ENCODE measurements at regions not wholly inside any gene's neighbourhood (a gene's known extent, or its start where the extent isn't known, plus 50 kb on each side); places are given as distances from the start of the nearest gene placed in this dataset.
"Not testable (repeated sequence)": the region's sequence is repeated elsewhere in the genome, so short reads cannot be mapped to it uniquely, and the experiment has no call there.

DNA sequence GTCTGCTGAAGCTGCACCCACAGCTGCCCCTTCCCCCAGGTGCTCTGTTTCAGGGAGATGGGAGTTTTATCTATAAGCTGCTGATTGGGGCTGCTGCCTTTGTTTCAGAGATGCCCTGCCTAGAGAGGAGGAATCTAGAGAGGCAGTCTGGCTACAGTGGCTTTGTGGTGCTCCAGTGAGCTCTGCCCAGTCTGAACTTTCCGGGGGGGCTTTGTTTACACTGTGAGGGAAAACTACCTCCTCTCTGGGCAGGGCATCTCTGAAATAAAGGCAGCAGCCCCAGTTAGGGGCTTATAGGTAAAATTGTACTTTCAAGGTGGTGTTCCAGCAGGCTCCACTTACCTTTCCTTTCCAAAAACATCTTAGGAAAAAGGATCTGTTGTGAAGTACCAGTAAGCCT lies 242.2 kb downstream of the SPRY1 start:
- DNase-seq (ENCODE audit: low spot score) = no peak

DNA sequence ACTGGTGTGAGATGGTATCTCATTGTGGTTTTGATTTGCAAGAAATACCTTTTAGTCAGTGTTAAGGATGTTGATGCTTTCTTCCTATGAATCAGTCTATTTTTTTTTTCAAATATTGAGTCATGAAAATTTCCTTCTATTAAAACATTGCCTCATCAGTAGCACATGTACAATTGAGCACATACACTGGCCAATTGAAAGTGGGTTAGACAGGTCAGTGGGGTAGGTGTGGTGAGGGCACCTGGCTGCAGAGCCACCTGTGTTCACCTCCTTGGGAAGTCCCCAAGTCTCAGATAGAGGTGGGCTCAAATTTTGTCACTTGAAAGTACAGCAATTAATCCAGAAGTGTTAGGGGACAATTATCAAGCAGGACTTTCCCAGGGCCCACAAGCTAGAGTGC lies 243.7 kb downstream of the SPRY1 start:
- no peak for DNase-seq (ENCODE audit: low spot score)

DNA sequence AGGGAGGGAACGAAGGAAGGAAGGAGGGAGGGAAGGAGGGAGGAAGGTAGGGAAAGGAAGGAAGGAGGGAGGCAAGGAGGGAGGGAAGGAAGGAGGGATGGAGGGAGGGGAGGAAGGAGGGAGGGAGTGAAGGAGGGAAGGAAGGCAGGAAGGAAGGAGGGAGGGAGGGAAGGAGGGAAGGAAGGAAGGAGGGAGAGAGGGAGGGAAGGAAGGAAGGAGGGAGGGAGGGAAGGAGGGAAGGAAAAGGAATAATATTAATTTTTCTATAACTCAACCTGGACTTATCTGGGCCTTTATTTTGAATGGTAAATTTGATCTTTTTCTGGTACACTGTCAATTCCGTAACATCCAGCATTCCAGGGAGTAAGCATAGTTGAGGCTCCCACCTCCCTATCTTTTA lies 244.2 kb downstream of the SPRY1 start:
- no peak for DNase-seq (ENCODE audit: low spot score)

DNA sequence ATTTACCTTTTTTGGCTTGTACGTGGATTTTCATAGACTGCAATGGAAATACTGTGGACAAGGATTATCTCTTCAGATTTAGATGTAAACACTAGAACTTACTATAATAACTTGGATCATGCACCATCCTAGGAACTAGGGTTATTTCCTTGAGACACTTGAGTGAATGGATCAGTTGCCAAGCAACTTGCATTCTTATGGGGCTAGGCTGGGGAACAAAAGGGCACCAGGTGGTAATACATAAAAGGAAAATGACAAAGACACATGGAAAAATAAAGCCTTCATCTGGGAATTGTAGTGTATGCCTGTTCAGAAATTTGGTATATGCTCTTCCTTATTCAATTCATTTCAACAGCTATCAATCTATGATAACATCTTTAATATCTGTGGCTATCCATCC lies 247.1 kb downstream of the SPRY1 start:
- DNase-seq (ENCODE audit: low spot score) = no peak

DNA sequence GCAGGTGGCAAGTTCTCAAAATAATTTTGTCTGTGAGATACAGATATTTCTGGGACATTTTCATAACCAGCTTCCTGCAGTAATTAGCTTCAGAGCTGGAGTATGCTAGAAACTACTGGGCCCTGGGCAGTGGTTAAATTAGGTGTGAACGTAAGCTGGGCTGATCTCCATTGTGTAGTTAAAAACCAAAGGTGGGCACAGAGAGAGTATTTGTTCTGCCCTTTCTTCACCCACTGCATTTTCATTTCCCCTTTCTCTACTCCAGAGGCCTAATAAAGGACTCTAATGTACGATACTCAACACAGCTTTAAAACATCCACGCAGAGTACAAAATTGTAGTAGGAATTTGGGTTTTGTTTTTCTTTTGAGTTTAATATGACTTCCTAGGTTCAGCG lies 252.7 kb downstream of the SPRY1 start:
- DNase-seq (ENCODE audit: low spot score) = no peak

DNA sequence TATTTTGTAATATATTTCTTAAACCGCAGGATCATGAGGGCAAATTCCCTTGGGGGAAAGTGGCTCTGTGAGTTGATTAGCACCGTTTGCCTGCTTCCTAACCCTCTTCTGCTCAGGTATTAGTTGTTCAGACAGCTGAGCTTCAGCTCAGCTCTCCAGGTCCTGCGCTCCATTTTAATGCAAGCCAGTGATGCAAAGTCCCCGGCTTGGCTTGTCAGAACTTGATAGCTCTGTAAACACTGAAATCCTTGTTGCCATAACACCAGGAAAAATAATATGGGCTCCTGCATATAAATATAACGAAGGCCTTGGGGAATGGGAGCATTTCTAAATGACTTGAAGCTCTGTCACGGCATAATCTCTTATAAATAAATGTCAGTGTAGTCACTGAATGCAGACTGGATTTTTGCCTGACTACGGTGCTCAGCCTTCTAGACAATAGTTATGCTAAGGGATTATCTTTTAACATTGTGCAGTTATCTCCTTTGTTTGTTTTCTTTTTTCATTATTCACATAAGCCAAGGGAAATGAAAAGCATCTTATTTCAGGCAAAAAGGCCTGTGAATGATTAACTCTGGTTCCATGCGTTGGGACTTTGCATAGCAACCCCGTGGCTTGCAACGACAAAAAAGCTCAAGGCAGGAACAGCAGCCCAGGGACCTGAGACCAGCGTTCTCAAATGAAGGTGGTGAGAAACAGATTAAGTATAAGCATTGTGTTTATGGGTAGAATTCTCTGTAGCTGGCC lies 253.2 kb downstream of the SPRY1 start:
- DNase-seq (ENCODE audit: low spot score) = peak; percentile 49

DNA sequence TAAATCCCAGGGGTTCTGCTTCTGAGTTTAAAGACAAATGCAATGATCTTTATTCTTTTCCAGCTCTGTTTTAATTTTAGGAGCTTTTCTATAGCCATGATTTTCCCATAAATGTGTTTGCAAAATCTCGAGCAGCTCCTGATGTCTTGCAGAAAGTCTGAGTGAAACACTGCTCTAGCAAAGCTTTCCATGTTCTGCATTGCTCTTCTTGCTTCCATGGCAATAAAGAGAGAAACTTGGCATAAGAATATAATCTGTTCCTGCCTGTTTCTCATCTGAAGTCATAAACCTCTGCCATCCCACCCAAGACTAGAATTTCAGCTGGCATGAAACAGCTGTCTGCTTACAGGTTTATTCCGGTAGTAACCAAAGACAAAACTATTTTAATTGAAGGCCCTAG lies 254.5 kb downstream of the SPRY1 start:
- no peak for DNase-seq (ENCODE audit: low spot score)

DNA sequence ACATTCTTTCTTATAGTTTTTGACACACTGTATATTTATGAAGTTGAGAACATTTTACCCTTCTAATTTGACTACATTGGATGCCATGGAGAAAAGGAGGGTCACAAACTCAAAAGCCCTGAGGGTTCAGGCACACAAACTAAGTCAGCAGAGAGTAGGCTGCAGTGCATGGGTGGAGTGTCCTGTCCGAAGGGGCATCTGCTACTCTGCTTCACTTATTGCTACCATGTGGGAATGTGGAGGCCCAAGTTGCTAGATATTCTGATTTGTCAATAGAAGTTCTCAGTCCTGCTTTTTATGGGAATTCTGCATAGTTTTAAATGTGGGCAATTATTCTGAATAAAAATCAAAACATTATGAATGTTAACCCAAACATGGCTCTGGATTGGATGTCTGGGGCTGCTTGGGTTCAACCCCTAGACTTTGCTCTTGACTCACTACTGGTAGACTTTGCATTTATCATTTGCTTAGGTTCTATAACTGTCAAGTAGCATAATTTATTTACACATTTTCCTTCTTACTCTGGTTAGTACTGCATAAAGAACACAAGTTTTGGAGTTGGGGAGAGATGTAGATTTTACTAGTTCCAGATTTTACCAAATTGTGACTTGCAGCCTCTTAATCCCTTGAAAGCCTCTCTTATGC lies 255.1 kb downstream of the SPRY1 start:
- no peak for DNase-seq (ENCODE audit: low spot score)

DNA sequence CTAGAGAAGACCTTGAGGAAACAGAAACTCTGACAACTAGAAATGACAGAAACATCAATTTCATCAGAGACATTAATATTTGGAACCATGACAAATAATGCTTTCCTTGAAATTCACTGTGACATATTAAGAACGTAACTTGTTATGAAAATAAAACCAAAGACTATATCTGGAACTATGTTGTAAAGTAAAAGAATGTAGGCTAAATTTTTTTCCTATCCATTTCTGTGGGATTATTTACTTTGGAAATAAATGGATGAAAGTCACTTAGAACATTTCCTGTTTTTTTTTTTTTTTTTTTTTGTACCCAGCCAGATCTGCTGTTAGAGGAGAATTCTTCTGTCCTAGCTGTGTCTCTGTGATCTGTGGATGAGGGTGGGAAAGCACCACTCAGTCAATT lies 255.9 kb downstream of the SPRY1 start:
- DNase-seq (ENCODE audit: low spot score) = no peak

DNA sequence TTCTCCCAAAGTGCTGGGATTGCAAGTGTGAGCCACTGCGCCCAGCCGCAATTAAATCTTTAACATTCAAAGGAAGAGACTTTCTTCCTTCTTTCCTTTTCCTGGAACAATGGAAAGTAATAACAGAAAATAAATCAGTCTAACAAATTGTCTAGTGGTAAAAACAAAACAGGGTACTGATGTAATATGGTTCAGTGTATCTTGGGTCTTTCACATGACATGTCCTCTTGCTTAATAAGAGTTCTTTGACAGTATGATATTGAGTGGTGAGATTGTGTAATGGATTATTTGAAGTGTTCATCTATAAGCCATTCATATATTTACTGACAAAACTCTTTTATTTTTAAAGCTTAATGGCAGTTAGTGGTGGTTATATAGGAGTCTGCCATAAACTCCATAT lies 256.6 kb downstream of the SPRY1 start:
- no peak for DNase-seq (ENCODE audit: low spot score)

DNA sequence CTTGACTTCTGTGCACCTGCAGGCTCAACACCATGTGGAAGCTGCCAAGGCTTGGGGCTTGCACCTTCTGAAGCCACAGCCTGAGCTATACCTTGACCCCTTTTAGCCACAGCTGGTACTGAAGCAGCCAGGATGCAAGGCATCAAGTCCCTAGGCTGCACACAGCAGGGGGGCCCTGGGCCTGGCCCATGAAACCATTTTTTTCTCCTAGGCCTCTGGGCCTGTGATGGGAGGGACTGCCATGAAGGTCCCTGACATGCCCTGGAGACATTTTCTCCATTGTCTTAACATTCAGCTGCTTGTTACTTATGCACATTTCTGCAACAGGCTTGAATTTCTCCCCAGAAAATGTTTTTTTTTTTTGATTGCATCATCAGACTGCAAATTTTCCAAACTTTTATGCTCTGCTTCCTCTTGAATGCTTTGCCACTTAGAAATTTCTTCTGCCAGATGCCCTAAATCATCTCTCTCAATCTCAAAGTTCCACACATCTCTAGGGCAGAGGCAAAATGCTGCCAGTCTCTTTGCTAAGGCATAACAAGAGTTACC lies 260.2 kb downstream of the SPRY1 start:
- not testable (repeated sequence) for DNase-seq (ENCODE audit: low spot score)

DNA sequence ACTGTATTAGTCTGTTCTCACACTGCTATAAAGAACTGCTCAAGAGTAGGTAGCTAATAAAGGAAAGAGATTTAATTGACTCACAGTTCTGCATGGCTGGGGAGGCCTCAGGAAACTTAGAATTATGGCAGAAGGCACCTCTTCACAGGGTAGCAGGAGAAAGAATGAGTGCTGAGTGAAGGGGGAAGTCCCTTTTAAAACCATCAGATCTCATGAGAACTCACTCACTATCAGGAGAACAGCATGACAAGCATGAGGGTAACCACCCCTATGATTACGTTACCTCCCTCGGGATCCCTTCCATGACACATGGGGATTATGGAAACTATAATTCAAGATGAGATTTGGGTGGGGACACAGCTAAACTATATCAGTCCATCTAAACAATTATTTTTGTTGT lies 261.0 kb downstream of the SPRY1 start:
- not testable (repeated sequence) for DNase-seq (ENCODE audit: low spot score)

DNA sequence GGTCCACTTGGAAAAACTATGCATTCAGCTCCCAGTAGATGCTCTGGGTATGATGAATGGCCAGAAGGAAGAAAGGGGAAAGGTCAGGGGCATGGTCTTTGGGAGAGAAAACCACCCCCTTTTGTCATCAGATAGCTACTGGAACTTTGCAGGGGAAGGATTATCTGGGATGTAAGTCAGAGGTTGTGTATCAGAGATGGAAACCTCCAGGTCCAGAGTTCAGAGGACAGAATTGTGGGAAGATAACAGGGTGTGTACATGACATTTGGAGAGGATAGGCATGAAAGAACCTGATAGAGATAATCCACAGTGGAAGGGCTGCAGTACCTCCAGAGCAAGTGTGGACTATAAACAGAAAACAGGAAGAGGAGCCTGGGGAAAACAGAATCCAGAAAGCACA lies 262.7 kb downstream of the SPRY1 start:
- no peak for DNase-seq (ENCODE audit: low spot score)

DNA sequence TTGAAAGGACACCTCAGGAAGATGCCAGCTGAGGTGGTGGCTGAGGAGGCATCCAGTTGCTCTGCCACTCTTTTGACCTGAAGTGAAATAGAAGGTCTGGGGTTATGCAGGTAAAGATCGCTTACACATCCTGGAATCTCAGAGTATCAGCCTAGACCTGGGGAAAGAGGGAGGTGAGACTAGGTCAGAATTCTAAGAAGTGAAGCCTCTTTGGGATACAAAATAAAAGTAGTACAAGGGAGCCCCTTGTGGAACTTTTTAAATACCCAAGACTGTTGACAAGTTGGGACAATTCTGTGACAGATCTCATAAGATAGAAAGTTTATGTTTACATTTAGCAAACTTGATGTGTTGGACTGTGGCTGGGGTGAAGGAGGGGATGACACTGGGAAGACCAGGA lies 263.1 kb downstream of the SPRY1 start:
- DNase-seq (ENCODE audit: low spot score) = no peak

DNA sequence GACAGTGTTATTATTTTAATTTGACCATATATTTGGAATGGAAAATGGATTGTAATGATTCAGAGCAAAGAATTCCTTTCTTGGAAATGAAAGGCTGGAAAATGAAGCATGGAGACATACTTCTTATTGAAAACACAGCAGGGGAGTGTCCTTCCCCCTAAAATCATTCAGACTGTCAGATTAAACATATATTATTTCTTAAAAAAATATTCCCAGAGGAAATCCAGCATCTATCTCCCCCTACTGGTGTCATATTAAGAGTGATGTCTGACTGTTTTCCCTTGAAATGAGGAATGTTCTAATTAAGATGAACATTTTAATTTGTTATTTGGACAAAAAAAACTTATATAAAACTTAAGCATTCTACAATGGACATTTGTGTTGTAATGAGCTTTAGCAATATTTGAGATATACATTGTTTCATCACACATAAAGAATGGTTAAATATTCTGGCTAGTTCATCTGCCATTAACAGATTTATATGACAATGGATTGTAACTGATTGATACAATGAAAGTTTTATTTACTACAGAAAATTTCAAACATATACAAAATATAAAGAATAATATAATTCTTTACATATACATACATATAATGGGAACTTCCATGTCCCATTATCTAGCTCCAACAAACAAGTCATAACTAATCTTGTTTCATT lies 264.6 kb downstream of the SPRY1 start:
- no peak for DNase-seq (ENCODE audit: low spot score)

DNA sequence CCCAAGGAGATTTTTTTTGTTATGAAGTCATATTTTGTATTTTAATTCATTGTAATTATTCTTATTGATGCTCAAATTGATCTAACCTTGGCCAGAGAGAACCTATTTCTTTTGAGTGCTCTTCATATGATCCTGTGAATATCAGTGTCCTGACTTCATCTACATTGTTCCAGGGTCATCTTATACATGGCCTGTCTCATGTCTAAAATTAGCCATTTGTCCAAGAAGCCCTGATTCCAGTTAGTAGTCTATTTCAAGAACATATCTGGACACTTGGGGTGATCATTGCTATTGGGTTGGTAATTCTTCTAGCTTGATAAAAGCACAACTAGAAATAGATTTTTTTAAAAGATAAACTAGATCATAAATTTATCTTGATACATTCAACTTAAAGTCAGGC lies 266.2 kb downstream of the SPRY1 start:
- DNase-seq (ENCODE audit: low spot score) = no peak

DNA sequence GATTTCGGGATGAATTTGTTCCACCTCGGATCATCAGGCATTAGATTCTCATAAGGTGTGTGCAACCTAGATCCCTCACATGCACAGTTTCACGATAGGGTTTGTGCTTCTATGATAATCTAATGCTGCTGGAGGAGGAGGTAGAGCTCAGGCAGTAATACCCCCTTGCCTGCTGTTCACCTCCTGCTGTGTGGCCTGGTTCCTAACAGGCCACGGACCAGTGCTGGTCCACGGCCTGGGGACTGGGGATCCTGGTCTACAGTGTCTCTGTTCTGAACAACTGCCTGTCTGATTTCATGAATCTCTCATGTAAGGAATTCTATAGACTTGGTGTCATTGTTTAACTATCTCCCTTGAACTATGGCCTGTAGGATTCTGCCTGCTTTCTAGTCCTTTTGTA lies 269.9 kb downstream of the SPRY1 start:
- DNase-seq (ENCODE audit: low spot score) = no peak

DNA sequence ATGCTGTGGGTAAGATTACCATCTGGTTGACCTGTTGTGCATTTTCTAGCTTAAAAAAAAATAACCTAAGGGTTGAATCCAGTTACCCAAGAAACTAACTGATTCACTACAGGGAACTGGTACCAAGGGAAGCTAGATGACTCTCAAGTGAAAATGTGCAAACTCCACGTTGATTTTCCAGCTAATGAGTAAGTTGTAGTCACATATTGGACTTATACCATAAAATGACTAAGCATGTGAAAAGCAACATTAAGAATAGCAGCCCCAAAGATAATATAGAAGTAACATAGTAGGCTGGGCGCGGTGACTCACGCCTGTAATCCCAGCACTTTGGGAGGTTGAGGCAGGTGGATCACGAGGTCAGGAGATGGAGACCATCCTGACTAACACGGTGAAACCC lies 270.9 kb downstream of the SPRY1 start:
- no peak for DNase-seq (ENCODE audit: low spot score)

DNA sequence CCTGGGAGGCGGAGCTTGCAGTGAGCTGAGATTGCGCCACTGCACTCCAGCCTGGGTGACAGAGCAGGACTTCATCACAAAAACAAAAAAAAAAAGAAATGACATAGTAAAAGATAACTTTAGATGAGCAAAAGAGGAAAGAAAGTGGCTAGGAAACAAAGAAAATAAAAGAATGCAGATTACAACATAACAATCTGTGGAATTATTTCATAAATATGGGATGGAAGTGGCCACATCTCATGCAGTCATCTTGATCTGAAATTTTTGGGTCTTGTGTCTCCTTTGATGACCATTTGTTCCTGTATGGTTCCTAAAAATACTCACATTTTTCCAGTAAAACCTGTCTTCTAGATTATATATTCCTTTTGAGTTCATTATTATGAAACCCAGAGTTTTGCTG lies 271.4 kb downstream of the SPRY1 start:
- no peak for DNase-seq (ENCODE audit: low spot score)

DNA sequence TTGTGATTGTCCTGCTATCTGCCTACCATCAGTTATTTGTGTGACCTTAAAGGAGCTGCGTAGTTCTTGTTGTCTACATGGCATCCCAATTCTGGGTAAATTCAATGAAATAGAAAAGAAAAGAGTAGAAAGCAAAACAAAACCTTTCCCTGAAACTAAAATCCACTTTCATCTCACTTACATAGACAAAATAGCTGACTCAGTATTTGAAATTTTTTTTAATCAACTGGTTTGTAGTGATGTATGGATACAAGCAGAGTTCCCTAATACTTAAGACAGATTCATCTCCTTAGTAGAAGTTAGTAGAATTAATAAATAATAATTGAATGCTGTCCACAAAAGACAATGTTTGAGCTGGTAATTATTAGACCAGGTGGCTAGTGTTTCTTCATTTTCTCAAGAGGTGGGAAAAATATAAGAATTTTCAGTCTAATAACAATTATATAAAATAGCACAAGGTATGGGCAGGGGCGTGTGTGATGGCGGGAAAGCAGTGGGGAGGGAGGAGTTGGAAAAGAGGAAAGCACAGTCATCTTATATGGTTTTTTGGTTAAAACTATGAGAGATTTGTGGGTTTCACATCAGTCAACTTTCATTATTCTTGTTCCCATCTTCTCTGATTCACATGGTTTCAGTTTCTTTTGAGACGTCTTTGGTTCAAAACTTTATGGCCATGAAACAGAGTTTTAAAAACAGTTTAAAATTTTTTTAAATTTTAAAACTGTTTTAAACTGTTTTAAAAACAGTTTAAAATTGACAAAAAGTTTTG lies 275.2 kb downstream of the SPRY1 start:
- DNase-seq (ENCODE audit: low spot score) = no peak

DNA sequence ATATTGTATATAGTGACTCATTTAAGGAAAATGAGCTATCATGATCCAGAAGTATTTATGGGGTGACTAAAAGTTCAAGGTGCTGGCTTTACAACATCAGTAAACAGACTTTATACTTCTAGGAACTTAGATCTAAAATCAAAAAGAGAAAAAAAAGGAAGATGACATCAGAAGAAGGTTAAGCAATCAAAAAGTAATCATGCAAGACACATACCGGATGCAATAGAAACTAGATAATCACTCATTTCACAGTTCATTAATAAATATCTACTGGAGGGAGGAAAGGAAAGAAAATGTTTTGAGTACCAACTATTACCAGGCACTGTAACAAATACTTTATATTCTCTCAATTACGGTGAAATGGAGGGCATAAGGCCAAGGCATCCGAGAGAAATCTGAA lies 276.4 kb downstream of the SPRY1 start:
- DNase-seq (ENCODE audit: low spot score) = no peak

DNA sequence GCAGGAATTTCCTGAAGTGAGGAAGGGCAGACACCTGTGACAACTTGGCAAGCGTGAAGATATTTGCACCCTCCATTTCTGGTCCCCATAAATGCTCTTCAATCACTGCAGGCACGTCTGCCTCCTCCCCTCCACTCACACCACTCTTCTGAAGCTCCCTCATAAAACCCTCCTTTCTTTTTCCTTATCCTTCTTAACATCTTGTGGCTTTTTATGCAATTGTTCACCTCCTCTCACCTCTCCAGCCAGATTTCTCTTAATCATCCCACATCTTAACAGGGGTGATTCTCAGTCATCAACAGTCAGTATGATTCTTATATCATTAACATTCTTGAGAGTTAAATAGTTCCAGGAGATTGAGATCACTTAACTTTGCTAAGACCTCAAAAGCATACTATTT lies 277.4 kb downstream of the SPRY1 start:
- DNase-seq (ENCODE audit: low spot score) = no peak

All from AG08396 (cell line).